Caco-2 (cell line): ENCODE measurements at regions not wholly inside any gene's neighbourhood (a gene's known extent, or its start where the extent isn't known, plus 50 kb on each side); places are given as distances from the start of the nearest gene placed in this dataset.

Source experiments
- BruUV-seq: library from RNA; stranded (reverse); fragments of 400-500 nt; replicated peaks from 2 replicates; lab custom pipeline; 2021; lab: Mats Ljungman, UMichigan
- CTCF ChIA-PET: fragments of 300-600 bp; sonication (Branson Sonifier 250); formaldehyde crosslinking; loops from one replicate; lab custom pipeline; 2022; ENCODE audit warnings: antibody characterized with exemption; lab: Charles Lee
- POLR2A ChIA-PET: fragments of 300-600 bp; sonication (Branson Sonifier 250); formaldehyde crosslinking; loops from one replicate; lab custom pipeline; 2022; ENCODE audit warnings: antibody characterized with exemption; lab: Charles Lee
- DNase-seq, 2 experiments: peaks; one replicate each; pipeline versions ENCODE4 v3.0.0 to v3.0.0-alpha.2; 2020 to 2022
- H3K27me3 ChIP-seq: replicated peaks from 2 replicates; pipeline ENCODE4 v1.6.0; 2011; ENCODE audit warnings: low read length; ENCODE audit not compliant: control insufficient read depth, insufficient read depth
- H3K36me3 ChIP-seq: 2 replicates; pipeline ENCODE4 v1.5.1; 2011; ENCODE audit warnings: low read length; ENCODE audit not compliant: control insufficient read depth, insufficient read depth
- H3K4me1 ChIP-seq: fragments of 250-450 bp; sonication (Bioruptor Pico); 2 replicates; pipeline ENCODE4 v1.5.1; 2020; ENCODE audit warnings: mild to moderate bottlenecking
- H3K4me3 ChIP-seq: 2 replicates; pipeline ENCODE4 v1.5.1; 2011; ENCODE audit warnings: low read depth, mild to moderate bottlenecking, control low read depth, low read length
- H3K9me3 ChIP-seq: fragments of 250-450 bp; sonication (Bioruptor Pico); 2 replicates; pipeline ENCODE4 v1.5.1; 2020; ENCODE audit warnings: mild to moderate bottlenecking, moderate library complexity
- H3K27ac Mint-ChIP-seq: one replicate; pipeline ENCODE4 v1.8.0; 2022; ENCODE audit warnings: mixed read lengths; ENCODE audit not compliant: unreplicated experiment
- H3K27me3 Mint-ChIP-seq: one replicate; pipeline ENCODE4 v1.8.0; 2022; ENCODE audit warnings: mixed read lengths; ENCODE audit not compliant: insufficient read depth, unreplicated experiment
- H3K36me3 Mint-ChIP-seq: one replicate; pipeline ENCODE4 v1.8.0; 2022; ENCODE audit warnings: mild to moderate bottlenecking, mixed read lengths; ENCODE audit not compliant: insufficient read depth, unreplicated experiment
- H3K4me1 Mint-ChIP-seq: one replicate; pipeline ENCODE4 v1.8.0; 2022; ENCODE audit warnings: low read depth, mixed read lengths; ENCODE audit not compliant: unreplicated experiment
- H3K4me3 Mint-ChIP-seq: one replicate; pipeline ENCODE4 v1.8.0; 2022; ENCODE audit warnings: mild to moderate bottlenecking, moderate library complexity, mixed read lengths; ENCODE audit not compliant: unreplicated experiment
- H3K9me3 Mint-ChIP-seq: one replicate; pipeline ENCODE4 v1.8.0; 2022; ENCODE audit warnings: mixed read lengths; ENCODE audit not compliant: unreplicated experiment
- CTCF ChIP-seq, 2 experiments: fragments of 200-600 bp in 1 of 2; IDR thresholded peaks; 1 replicate in 1 of 2; 2 replicates in 1 of 2; pipeline versions ENCODE4 v1.5.1 to v1.8.0; 2011 to 2022; ENCODE audit warnings: antibody characterized with exemption in 1 of 2, control low read depth in 1 of 2, inconsistent platforms in 1 of 2, low read depth in 1 of 2, low read length in 1 of 2, mild to moderate bottlenecking in 1 of 2, moderate library complexity in 1 of 2; ENCODE audit not compliant: insufficient read depth in 1 of 2, severe bottlenecking in 1 of 2, unreplicated experiment in 1 of 2
- intact Hi-C: fragments of 100-400 bp; cut with micrococcal nuclease; formaldehyde crosslinking; loops from one replicate; pipeline ENCODE4 v1.10.0; 2022; ENCODE audit not compliant: unreplicated experiment

GRCh38 chr1:112256411-112256810 lies 139.6 kb upstream of the CTTNBP2NL start:
- H3K27me3 ChIP-seq = no peaks in the 10 kb centered on the region
- Mint-ChIP-seq H3K9me3 (no peaks in the 10 kb centered on the region), H3K27ac (no peak overlapping the region), H3K4me1 (no peaks in the 10 kb centered on the region), H3K36me3 (no peaks in the 10 kb centered on the region), H3K4me3 (no peak overlapping the region), H3K27me3 (peaks cover 22% of the 10 kb centered on the region)
- CTCF ChIA-PET = interaction anchor here (0.6 kb wide), 1 partner anchor 138 kb away, joined by 4 read pairs; no protein-coding TSS in a partner anchor
- TF ChIP-seq CTCF (IDR thresholded peaks at IDR 0.05; ENCODE audit: insufficient read depth in 1 of 2, low read depth in 1 of 2, low read length in 1 of 2, severe bottlenecking in 1 of 2, unreplicated experiment in 1 of 2) = no peak
- POLR2A ChIA-PET = no interaction called here
- H3K4me3 ChIP-seq = no peak overlapping the region
- no TSS peak for BruUV-seq
- no peak for DNase-seq
- no peaks in the 10 kb centered on the region for H3K9me3 ChIP-seq
- H3K36me3 ChIP-seq = no peaks in the 10 kb centered on the region
- no peaks in the 10 kb centered on the region for H3K4me1 ChIP-seq
- intact Hi-C loops = no loop called here

GRCh38 chr1:112257043-112257835 lies 138.8 kb upstream of the CTTNBP2NL start:
- Mint-ChIP-seq H3K4me1 (no peaks in the 10 kb centered on the region), H3K27me3 (peaks cover 16% of the 10 kb centered on the region), H3K36me3 (no peaks in the 10 kb centered on the region), H3K4me3 (no peak overlapping the region), H3K27ac (no peak overlapping the region), H3K9me3 (no peaks in the 10 kb centered on the region)
- intact Hi-C loops = no loop called here
- no peaks in the 10 kb centered on the region for H3K9me3 ChIP-seq
- H3K27me3 ChIP-seq = no peaks in the 10 kb centered on the region
- no TSS peak for BruUV-seq
- H3K4me1 ChIP-seq = no peaks in the 10 kb centered on the region
- POLR2A ChIA-PET = no interaction called here
- H3K4me3 ChIP-seq = no peak overlapping the region
- no peaks in the 10 kb centered on the region for H3K36me3 ChIP-seq
- no peak for DNase-seq
- no peak for TF ChIP-seq CTCF (IDR thresholded peaks at IDR 0.05; ENCODE audit: insufficient read depth in 1 of 2, low read depth in 1 of 2, low read length in 1 of 2, severe bottlenecking in 1 of 2, unreplicated experiment in 1 of 2)
- CTCF ChIA-PET = no interaction called here

- Mint-ChIP-seq H3K27ac (no peak overlapping the region), H3K36me3 (no peaks in the 10 kb centered on the region), H3K9me3 (no peaks in the 10 kb centered on the region), H3K4me1 (no peaks in the 10 kb centered on the region), H3K27me3 (peaks cover 12% of the 10 kb centered on the region), H3K4me3 (no peak overlapping the region)
- CTCF ChIA-PET = no interaction called here
- no peaks in the 10 kb centered on the region for H3K9me3 ChIP-seq
- no peaks in the 10 kb centered on the region for H3K4me1 ChIP-seq
- no peak overlapping the region for H3K4me3 ChIP-seq
- DNase-seq = no peak
- H3K27me3 ChIP-seq = no peaks in the 10 kb centered on the region
- POLR2A ChIA-PET = no interaction called here
- TF ChIP-seq CTCF (IDR thresholded peaks at IDR 0.05; ENCODE audit: insufficient read depth in 1 of 2, low read depth in 1 of 2, low read length in 1 of 2, severe bottlenecking in 1 of 2, unreplicated experiment in 1 of 2) = no peak
- H3K36me3 ChIP-seq = no peaks in the 10 kb centered on the region
- intact Hi-C loops = no loop called here
- BruUV-seq = no TSS peak
These were observed 135.3 kb upstream of the CTTNBP2NL start for GRCh38 chr1:112260699-112261098.
